ENCODE measurements at regions not wholly inside any gene's neighbourhood (a gene's known extent, or its start where the extent isn't known, plus 50 kb on each side); places are given as distances from the start of the nearest gene placed in this dataset.

DNA sequence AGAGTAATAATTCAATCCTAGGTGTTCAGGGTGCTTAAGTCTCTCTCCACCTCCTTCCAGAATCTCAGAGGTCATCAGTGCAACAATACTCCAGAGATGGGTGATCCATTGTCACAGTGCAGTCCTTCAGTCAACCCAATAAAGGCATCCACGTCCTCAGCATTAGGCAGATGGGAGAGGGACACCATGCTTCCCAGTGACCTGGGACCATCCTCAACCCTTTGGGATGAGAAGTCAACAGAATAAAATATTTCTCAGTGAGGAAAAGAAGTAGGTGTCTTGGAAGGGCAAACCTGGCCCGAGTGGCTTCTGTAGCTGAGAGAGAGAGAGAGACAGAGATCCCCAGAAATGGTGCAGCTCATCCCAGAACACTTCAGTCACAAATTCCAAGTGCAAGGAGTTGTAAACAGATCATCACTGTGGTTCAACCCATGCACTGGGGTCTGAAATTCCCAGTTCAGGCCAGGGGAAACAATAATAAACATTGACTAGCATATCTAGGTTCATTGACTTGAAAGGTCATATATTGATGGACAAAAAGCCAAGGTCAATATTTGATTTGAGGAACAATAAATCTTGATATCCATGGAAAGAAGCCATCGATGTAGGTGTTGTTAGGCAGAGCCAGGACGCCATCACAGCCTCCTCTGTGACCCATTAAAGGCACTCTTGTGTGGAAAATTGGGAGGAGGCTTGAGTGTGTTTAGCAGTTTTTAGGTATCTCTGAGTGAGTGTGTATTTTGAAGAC lies 256.0 kb upstream of the ZMIZ1 start:
- peaks cover 55% of the 10 kb centered on the region for H3K27me3 Mint-ChIP-seq
- ATAC-seq (replicated peaks; ENCODE audit: extremely low read depth, poor library complexity, severe bottlenecking) (no peak), DNase-seq (ENCODE audit: low spot score in 2 of 2) (no peak)
- no peaks in the 10 kb centered on the region for H3K4me1 Mint-ChIP-seq
- no peaks in the 10 kb centered on the region for H3K36me3 Mint-ChIP-seq (ENCODE audit: insufficient read depth)
- no peak overlapping the region for H3K4me3 Mint-ChIP-seq
- no peaks in the 10 kb centered on the region for H3K9me3 Mint-ChIP-seq
- no peak overlapping the region for H3K27ac Mint-ChIP-seq (ENCODE audit: low read depth)

DNA sequence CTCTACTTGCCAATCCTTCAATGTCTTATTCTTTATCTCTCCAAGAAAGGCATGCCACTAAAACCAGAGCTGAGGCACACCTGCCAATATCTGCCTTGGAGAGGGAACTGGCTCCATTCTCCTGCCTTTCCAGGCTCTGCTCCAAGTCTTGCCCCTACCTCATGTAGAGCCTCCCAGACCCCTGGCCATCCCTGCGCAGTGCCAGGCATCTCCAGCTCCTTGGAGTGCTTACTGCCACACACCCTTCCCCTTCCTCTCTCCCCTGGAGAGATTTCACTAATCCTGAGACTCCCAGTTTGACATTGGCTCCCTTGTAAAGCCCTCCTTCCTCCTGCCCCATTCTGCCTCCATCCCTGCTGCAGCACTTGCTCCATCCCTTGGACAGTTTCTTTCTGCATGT lies 255.2 kb upstream of the ZMIZ1 start:
- Mint-ChIP-seq H3K4me3 (no peak overlapping the region), H3K9me3 (no peaks in the 10 kb centered on the region), H3K36me3 (ENCODE audit: insufficient read depth) (no peaks in the 10 kb centered on the region), H3K27me3 (peaks cover 47% of the 10 kb centered on the region), H3K4me1 (no peaks in the 10 kb centered on the region), H3K27ac (ENCODE audit: low read depth) (no peak overlapping the region)
- DNase-seq (ENCODE audit: low spot score in 2 of 2): no peak
- no peak for ATAC-seq (replicated peaks; ENCODE audit: extremely low read depth, poor library complexity, severe bottlenecking)

DNA sequence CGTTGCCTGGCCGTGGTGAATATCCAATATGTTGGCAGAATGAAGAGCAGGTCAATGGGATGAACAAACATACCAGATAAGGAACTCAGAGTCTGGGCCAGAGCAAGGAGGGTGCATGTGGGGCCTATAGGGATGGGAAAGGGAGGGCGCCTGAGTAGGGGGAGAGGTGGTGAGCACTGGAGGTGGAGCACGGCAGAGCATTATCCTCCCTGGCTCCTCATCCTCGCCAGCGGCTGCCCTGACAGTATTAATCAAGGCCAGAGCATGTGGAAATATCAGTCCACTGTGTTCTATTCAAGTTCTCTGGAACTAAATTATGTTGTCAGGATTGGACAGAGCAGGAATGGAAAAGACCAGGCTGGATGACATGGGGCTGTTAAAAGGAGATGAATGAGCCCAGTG lies 254.8 kb upstream of the ZMIZ1 start:
- H3K4me3 Mint-ChIP-seq: no peak overlapping the region
- peaks cover 46% of the 10 kb centered on the region for H3K27me3 Mint-ChIP-seq
- no peak for DNase-seq (ENCODE audit: low spot score in 2 of 2)
- H3K9me3 Mint-ChIP-seq: no peaks in the 10 kb centered on the region
- H3K4me1 Mint-ChIP-seq: no peaks in the 10 kb centered on the region
- no peaks in the 10 kb centered on the region for H3K36me3 Mint-ChIP-seq (ENCODE audit: insufficient read depth)
- ATAC-seq (replicated peaks; ENCODE audit: extremely low read depth, poor library complexity, severe bottlenecking): no peak
- no peak overlapping the region for H3K27ac Mint-ChIP-seq (ENCODE audit: low read depth)

DNA sequence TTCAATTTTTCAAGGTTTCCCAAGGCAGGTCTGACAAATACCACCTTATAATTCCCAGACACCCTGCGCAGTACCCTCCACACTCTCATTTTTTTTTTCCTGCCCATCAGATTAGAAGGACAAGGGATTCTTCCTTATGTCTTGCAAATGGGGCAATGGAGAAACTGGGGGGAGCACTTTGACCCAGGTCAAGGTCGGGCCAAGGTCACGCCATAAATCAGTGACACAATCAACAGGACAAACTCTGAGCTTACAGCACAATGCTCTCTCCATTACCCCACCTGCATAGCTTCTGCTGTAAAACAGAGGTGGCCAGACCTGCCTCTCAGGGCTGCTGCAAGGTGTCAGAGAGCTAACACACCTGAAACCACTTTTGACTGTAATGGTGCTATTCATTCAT lies 254.4 kb upstream of the ZMIZ1 start:
- no peaks in the 10 kb centered on the region for H3K4me1 Mint-ChIP-seq
- ATAC-seq (replicated peaks; ENCODE audit: extremely low read depth, poor library complexity, severe bottlenecking): no peak
- H3K9me3 Mint-ChIP-seq: no peaks in the 10 kb centered on the region

GRCh38 chr10:78815702-78816334 lies 252.9 kb upstream of the ZMIZ1 start:
- ATAC-seq (replicated peaks; ENCODE audit: extremely low read depth, poor library complexity, severe bottlenecking): no peak
- peaks cover 29% of the 10 kb centered on the region for H3K27me3 Mint-ChIP-seq

More for the DNA sequence above, 254.4 kb upstream of the ZMIZ1 start:
- no peaks in the 10 kb centered on the region for H3K36me3 Mint-ChIP-seq (ENCODE audit: insufficient read depth)
- no peak overlapping the region for H3K4me3 Mint-ChIP-seq
- peaks cover 43% of the 10 kb centered on the region for H3K27me3 Mint-ChIP-seq
- no peak for DNase-seq (ENCODE audit: low spot score in 2 of 2)
- H3K27ac Mint-ChIP-seq (ENCODE audit: low read depth): no peak overlapping the region

DNA sequence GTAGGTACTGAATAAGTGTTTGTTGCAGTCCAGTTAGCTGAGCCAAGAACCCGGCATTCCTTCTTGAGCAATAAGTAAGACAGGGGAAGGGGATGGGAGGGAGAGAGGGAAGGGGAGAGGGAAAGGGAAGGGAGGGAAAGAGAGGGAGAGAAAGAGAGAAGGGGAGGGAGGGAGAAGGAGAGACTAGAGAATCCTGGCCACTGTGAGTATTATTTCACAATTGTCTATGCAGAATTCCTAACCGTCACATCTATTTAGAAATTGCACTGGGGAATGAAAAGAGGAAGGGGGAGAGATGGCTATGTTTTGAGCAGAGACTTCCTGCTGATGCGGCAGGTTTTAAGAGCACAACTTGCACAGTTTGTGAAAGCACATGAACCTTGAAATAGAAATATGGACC lies 251.4 kb upstream of the ZMIZ1 start:
- Mint-ChIP-seq H3K27ac (ENCODE audit: low read depth) (no peak overlapping the region), H3K4me1 (no peaks in the 10 kb centered on the region), H3K36me3 (ENCODE audit: insufficient read depth) (no peaks in the 10 kb centered on the region), H3K4me3 (no peak overlapping the region), H3K9me3 (no peaks in the 10 kb centered on the region), H3K27me3 (peaks cover 20% of the 10 kb centered on the region)
- DNase-seq (ENCODE audit: low spot score in 2 of 2) (no peak), ATAC-seq (replicated peaks; ENCODE audit: extremely low read depth, poor library complexity, severe bottlenecking) (no peak)

More at GRCh38 chr10:78815702-78816334, 252.9 kb upstream of the ZMIZ1 start:
- Mint-ChIP-seq H3K36me3 (ENCODE audit: insufficient read depth) (no peaks in the 10 kb centered on the region), H3K27ac (ENCODE audit: low read depth) (no peak overlapping the region), H3K4me3 (no peak overlapping the region), H3K4me1 (no peaks in the 10 kb centered on the region), H3K9me3 (no peaks in the 10 kb centered on the region)
- no peak for DNase-seq (ENCODE audit: low spot score in 2 of 2)

DNA sequence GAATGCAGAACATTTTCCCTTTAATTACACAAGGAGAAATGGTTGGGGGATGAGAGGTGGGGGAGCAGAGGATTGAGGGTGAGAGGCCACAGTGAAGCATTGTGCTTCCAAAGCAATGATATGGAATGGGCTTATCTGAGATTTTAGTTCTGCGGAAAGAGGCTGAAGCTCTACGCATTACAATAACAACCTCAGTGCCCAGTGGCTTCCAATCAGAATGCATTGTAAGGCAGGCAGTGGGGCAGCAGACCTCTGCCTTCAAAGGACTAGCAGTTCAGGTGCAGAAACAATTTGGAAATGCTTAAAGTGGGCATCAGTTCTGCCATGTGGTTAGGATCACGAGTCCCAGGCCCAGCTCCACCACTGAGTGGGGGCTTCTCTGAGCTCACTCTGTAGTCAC lies 251.0 kb upstream of the ZMIZ1 start:
- no peak for DNase-seq (ENCODE audit: low spot score in 2 of 2)
- ATAC-seq (replicated peaks; ENCODE audit: extremely low read depth, poor library complexity, severe bottlenecking): no peak
- Mint-ChIP-seq H3K36me3 (ENCODE audit: insufficient read depth) (no peaks in the 10 kb centered on the region), H3K4me3 (no peak overlapping the region), H3K4me1 (no peaks in the 10 kb centered on the region), H3K27ac (ENCODE audit: low read depth) (no peak overlapping the region), H3K9me3 (no peaks in the 10 kb centered on the region), H3K27me3 (peaks cover 19% of the 10 kb centered on the region)

- no peaks in the 10 kb centered on the region for H3K4me1 Mint-ChIP-seq
These were observed 249.3 kb upstream of the ZMIZ1 start for GRCh38 chr10:78819361-78820006.

DNA sequence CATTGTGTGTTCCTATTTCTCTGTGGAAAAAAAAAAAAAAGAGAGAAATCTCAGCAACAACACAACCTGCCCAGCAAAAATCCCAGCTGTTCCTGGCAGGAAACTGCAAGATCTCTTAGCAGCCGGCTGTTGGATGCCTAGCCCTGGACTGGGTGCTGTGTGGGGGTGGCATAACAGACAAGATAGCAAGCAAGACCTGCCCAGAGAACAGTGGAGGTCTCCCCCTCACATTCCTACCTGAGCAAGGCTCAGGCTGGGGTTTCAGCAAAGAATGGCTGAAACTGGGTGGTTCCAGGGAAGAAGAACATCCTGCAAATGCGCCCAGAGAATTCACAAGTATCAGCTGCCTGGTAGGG lies 248.8 kb upstream of the ZMIZ1 start:
- Mint-ChIP-seq H3K4me3 (no peak overlapping the region), H3K27me3 (peaks cover 26% of the 10 kb centered on the region), H3K27ac (ENCODE audit: low read depth) (no peak overlapping the region), H3K9me3 (no peaks in the 10 kb centered on the region), H3K36me3 (ENCODE audit: insufficient read depth) (no peaks in the 10 kb centered on the region), H3K4me1 (no peaks in the 10 kb centered on the region)
- no peak for DNase-seq (ENCODE audit: low spot score in 2 of 2)
- no peak for ATAC-seq (replicated peaks; ENCODE audit: extremely low read depth, poor library complexity, severe bottlenecking)

More at GRCh38 chr10:78819361-78820006, 249.3 kb upstream of the ZMIZ1 start:
- Mint-ChIP-seq H3K4me3 (no peak overlapping the region), H3K9me3 (no peaks in the 10 kb centered on the region), H3K27me3 (peaks cover 21% of the 10 kb centered on the region), H3K27ac (ENCODE audit: low read depth) (no peak overlapping the region), H3K36me3 (ENCODE audit: insufficient read depth) (no peaks in the 10 kb centered on the region)
- DNase-seq (ENCODE audit: low spot score in 2 of 2) (no peak), ATAC-seq (replicated peaks; ENCODE audit: extremely low read depth, poor library complexity, severe bottlenecking) (no peak)

- DNase-seq (ENCODE audit: low spot score in 2 of 2) (no peak), ATAC-seq (replicated peaks; ENCODE audit: extremely low read depth, poor library complexity, severe bottlenecking) (no peak)
- no peaks in the 10 kb centered on the region for H3K9me3 Mint-ChIP-seq
- no peak overlapping the region for H3K27ac Mint-ChIP-seq (ENCODE audit: low read depth)
- no peaks in the 10 kb centered on the region for H3K36me3 Mint-ChIP-seq (ENCODE audit: insufficient read depth)
- H3K27me3 Mint-ChIP-seq: peaks cover 26% of the 10 kb centered on the region
- no peak overlapping the region for H3K4me3 Mint-ChIP-seq
- no peaks in the 10 kb centered on the region for H3K4me1 Mint-ChIP-seq
These were observed 247.7 kb upstream of the ZMIZ1 start for GRCh38 chr10:78821052-78821451.

DNA sequence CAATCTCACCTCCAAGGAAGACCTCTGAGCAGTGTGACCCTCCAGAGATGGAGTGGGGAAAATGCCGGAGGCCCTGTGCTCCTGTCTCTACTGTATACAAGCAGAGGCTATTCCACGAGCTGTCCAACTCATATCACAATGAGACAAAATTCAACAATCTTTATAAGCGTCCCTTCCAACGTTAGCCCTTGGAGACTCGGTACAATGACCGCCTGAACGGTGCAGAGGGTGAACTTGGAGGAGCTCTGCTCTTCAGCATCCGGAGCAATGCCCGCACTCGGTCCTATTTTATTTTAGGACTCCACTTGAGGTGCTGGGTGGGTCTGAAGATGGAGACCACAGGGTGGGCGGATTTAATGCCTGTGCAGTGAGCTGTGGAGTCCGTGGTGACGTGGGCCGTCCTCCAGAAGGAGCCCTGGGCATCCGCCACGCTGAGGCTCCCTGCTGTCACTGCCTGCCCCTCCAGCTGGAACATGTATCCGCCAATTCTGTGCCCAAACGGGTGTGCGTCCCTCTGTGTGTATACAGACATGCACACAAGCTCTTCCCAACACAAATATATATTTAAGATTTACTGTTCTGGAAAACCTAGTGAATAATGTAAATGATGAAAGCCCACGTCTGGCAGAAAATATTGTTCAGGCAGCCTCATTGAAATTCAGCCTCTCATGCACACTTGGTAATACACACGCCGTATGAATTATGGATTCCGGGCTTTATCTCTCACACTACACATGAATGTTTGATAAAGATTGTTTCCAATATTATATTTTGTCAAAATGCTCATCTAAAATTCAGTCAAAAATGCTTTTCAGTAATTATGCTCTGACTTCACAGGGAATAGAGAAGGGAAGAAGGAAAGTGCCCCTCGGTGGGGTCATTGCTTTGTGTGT lies 239.9 kb upstream of the ZMIZ1 start:
- Mint-ChIP-seq H3K4me3 (no peak overlapping the region), H3K27me3 (peaks cover 51% of the 10 kb centered on the region), H3K36me3 (ENCODE audit: insufficient read depth) (peaks cover 2% of the 10 kb centered on the region), H3K27ac (ENCODE audit: low read depth) (no peak overlapping the region), H3K9me3 (peaks cover 4% of the 10 kb centered on the region), H3K4me1 (no peaks in the 10 kb centered on the region)
- ATAC-seq (replicated peaks; ENCODE audit: extremely low read depth, poor library complexity, severe bottlenecking) (no peak), DNase-seq (ENCODE audit: low spot score in 2 of 2) (no peak)

DNA sequence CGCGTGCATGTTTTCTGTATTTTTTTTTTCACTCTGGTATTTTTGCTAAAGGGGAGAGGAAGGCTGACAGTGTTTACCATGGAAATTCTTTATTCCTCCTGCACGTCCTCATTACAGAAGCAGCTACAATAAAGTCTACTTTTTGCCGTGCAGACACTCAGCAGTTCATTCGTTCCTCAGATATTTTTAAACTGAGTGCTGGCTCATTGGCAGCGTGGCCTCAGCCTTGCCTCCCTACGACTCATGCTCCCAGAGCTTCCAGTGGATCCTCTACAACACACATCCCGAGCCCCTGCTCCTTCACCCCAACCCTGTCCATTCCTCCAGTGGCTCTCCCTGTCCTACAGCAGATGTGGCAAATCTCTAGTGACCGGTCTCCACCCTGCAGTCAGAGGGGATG lies 239.2 kb upstream of the ZMIZ1 start:
- DNase-seq (ENCODE audit: low spot score in 2 of 2): no peak
- ATAC-seq (replicated peaks; ENCODE audit: extremely low read depth, poor library complexity, severe bottlenecking): no peak
- Mint-ChIP-seq H3K36me3 (ENCODE audit: insufficient read depth) (peaks cover 2% of the 10 kb centered on the region), H3K27me3 (peaks cover 50% of the 10 kb centered on the region), H3K27ac (ENCODE audit: low read depth) (no peak overlapping the region), H3K9me3 (peaks cover 4% of the 10 kb centered on the region), H3K4me1 (no peaks in the 10 kb centered on the region), H3K4me3 (no peak overlapping the region)

All from central memory CD8-positive, alpha-beta T cell (primary cell).